ENCODE measurements at regions not wholly inside any gene's neighbourhood (a gene's known extent, or its start where the extent isn't known, plus 50 kb on each side); places are given as distances from the start of the nearest gene placed in this dataset.

GRCh38 chr1:56025942-56026341 lies 553.4 kb downstream of the PLPP3 start:
- TF ChIP-seq ZNF567 (CRISPR knock-in tag; IDR thresholded peaks at IDR 0.05; ENCODE audit: borderline replicate concordance), result no peak
- no peak for TF ChIP-seq ZNF773 (CRISPR knock-in tag; IDR thresholded peaks at IDR 0.05; ENCODE audit: borderline replicate concordance)
- no peak for TF ChIP-seq NR0B2 (CRISPR knock-in tag; IDR thresholded peaks at IDR 0.05)
- TF ChIP-seq FOXK1 (CRISPR knock-in tag; IDR thresholded peaks at IDR 0.05; ENCODE audit: borderline replicate concordance, low read depth), result no peak
- no peak for TF ChIP-seq IRF9 (CRISPR knock-in tag; IDR thresholded peaks at IDR 0.05; ENCODE audit: borderline replicate concordance)
- no peak for TF ChIP-seq ISL2 (CRISPR knock-in tag; IDR thresholded peaks at IDR 0.05)
- no peak for TF ChIP-seq CTCF (CRISPR knock-in tag; IDR thresholded peaks at IDR 0.05)
- TF ChIP-seq HCFC1 (IDR thresholded peaks at IDR 0.05; ENCODE audit: low read depth, low read length), result no peak
- TF ChIP-seq GTF2F1 (IDR thresholded peaks at IDR 0.05; ENCODE audit: low read length), result no peak
- TF ChIP-seq ZNF501 (CRISPR knock-in tag; IDR thresholded peaks at IDR 0.05), result no peak
- no peak for TF ChIP-seq POLR2A (IDR thresholded peaks at IDR 0.05; ENCODE audit: insufficient read depth in 1 of 2, low read depth in 2 of 2, low read length in 2 of 2)
- no peak for TF ChIP-seq ZNF687 (CRISPR knock-in tag; IDR thresholded peaks at IDR 0.05)
- no peak for TF ChIP-seq SRSF4 (IDR thresholded peaks at IDR 0.05; ENCODE audit: low read depth, low read length, poor library complexity, severe bottlenecking)
- TF ChIP-seq SUZ12 (IDR thresholded peaks at IDR 0.05; ENCODE audit: low read depth, low read length), result no peak
